NCI-H1105 (cell line): ENCODE measurements at regions not wholly inside any gene's neighbourhood (a gene's known extent, or its start where the extent isn't known, plus 50 kb on each side); places are given as distances from the start of the nearest gene placed in this dataset.
A peak's percentile ranks its signal among the peaks of the same experiment; 100 is the strongest.

Source experiments
- DNase-seq: peaks from one replicate; lab custom pipeline; 2025; lab: John Stamatoyannopoulos, UW

GRCh38 chr17:54007855-54008254 is 185.1 kb downstream of the KIF2B start:
- no peak for DNase-seq

- no peak for DNase-seq
These were observed 186.8 kb downstream of the KIF2B start for GRCh38 chr17:54009502-54009901.

- no peak for DNase-seq
These were observed 190.3 kb downstream of the KIF2B start for GRCh38 chr17:54013072-54013471.

- no peak for DNase-seq
These were observed 193.0 kb downstream of the KIF2B start for GRCh38 chr17:54015734-54016133.

GRCh38 chr17:54021418-54021817 is 198.7 kb downstream of the KIF2B start:
- no peak for DNase-seq

- no peak for DNase-seq
These were observed 206.4 kb downstream of the KIF2B start for GRCh38 chr17:54028986-54029580.

- peak; percentile 30 for DNase-seq
These were observed 207.3 kb downstream of the KIF2B start for GRCh38 chr17:54029986-54030385.

GRCh38 chr17:54046570-54046969 is 223.8 kb downstream of the KIF2B start:
- DNase-seq, result no peak

GRCh38 chr17:54063639-54064038 is 240.9 kb downstream of the KIF2B start:
- DNase-seq, result no peak

GRCh38 chr17:54085020-54085419 is 262.3 kb downstream of the KIF2B start:
- no peak for DNase-seq

GRCh38 chr17:54085934-54086333 is 263.2 kb downstream of the KIF2B start:
- DNase-seq, result no peak

- no peak for DNase-seq
These were observed 273.5 kb downstream of the KIF2B start for GRCh38 chr17:54096216-54096615.

- no peak for DNase-seq
These were observed 276.5 kb downstream of the KIF2B start for GRCh38 chr17:54099221-54099620.

GRCh38 chr17:54102246-54102645 is 279.5 kb downstream of the KIF2B start:
- DNase-seq, result no peak

GRCh38 chr17:54111576-54111975 is 288.8 kb downstream of the KIF2B start:
- no peak for DNase-seq

- DNase-seq, result no peak
These were observed 294.7 kb downstream of the KIF2B start for GRCh38 chr17:54117452-54117851.

GRCh38 chr17:54124456-54124855 is 301.7 kb downstream of the KIF2B start:
- no peak for DNase-seq

GRCh38 chr17:54153423-54153822 is 330.7 kb downstream of the KIF2B start:
- DNase-seq, result no peak

GRCh38 chr17:54157542-54157941 is 334.8 kb downstream of the KIF2B start:
- no peak for DNase-seq

- no peak for DNase-seq
These were observed 349.6 kb downstream of the KIF2B start for GRCh38 chr17:54172096-54172984.

GRCh38 chr17:54172985-54173316 is 350.2 kb downstream of the KIF2B start:
- DNase-seq, result no peak

GRCh38 chr17:54177606-54178308 is 355.0 kb downstream of the KIF2B start:
- DNase-seq, result no peak

GRCh38 chr17:54180950-54181349 is 358.2 kb downstream of the KIF2B start:
- peak; percentile 21 for DNase-seq
